H1 (cell line): ENCODE measurements at regions not wholly inside any gene's neighbourhood (a gene's known extent, or its start where the extent isn't known, plus 50 kb on each side); places are given as distances from the start of the nearest gene placed in this dataset.

Experiments used
- CTCF ChIA-PET: fragments of 300-600 bp; sonication (Branson Sonifier 250); formaldehyde crosslinking; loops from one replicate; lab custom pipeline; 2021; ENCODE audit not compliant: partially characterized antibody; lab: Charles Lee
- POLR2A ChIA-PET: fragments of 300-600 bp; sonication (Branson Sonifier 250); formaldehyde crosslinking; loops from one replicate; lab custom pipeline; 2021; ENCODE audit warnings: inconsistent platforms; ENCODE audit not compliant: partially characterized antibody; lab: Charles Lee
- DNase-seq, 2 experiments: peaks; one replicate each; pipeline versions ENCODE4 v3.0.0 to v3.0.0-alpha.2; 2010 to 2022; ENCODE audit warnings: low spot score in 2 of 2, low read depth in 1 of 2, mixed read lengths in 1 of 2
- FAIRE-seq: peaks from 2 replicates; lab custom pipeline; 2011; peaks lifted over from hg19 to GRCh38; lab: Jason Lieb, UNC
- H2AFZ ChIP-seq: 2 replicates; pipeline ENCODE4 v1.8.1; 2012; ENCODE audit warnings: low read length, inconsistent platforms
- H2AK5ac ChIP-seq: 2 replicates; pipeline ENCODE4 v1.6.1; 2013; ENCODE audit warnings: low read depth, low read length
- H2BK120ac ChIP-seq: replicated peaks from 2 replicates; pipeline ENCODE3; 2013; ENCODE audit warnings: low read depth, low read length, inconsistent platforms
- H2BK12ac ChIP-seq: 2 replicates; pipeline ENCODE4 v1.6.1; 2013; ENCODE audit warnings: low read depth, low read length
- H2BK15ac ChIP-seq: 2 replicates; pipeline ENCODE4 v1.6.1; 2013; ENCODE audit warnings: low read length
- H2BK20ac ChIP-seq: 2 replicates; pipeline ENCODE4 v1.6.1; 2013; ENCODE audit warnings: low read length
- H2BK5ac ChIP-seq: 2 replicates; pipeline ENCODE4 v1.6.1; 2013; ENCODE audit warnings: low read depth, low read length
- H3K14ac ChIP-seq: 2 replicates; pipeline ENCODE4 v1.6.1; 2013; ENCODE audit warnings: inconsistent platforms; ENCODE audit not compliant: insufficient read length
- H3K18ac ChIP-seq: 2 replicates; pipeline ENCODE4 v1.6.1; 2013; ENCODE audit warnings: low read length; ENCODE audit errors: extremely low read depth
- H3K23ac ChIP-seq: 2 replicates; pipeline ENCODE4 v1.6.1; 2013; ENCODE audit warnings: inconsistent platforms; ENCODE audit not compliant: insufficient read length
- H3K23me2 ChIP-seq: 2 replicates; pipeline ENCODE4 v1.6.1; 2013; ENCODE audit warnings: low read depth, low read length
- H3K27ac ChIP-seq: 2 replicates; pipeline ENCODE4 v1.6.1; 2011; ENCODE audit warnings: low read depth, low read length, inconsistent platforms
- H3K27me3 ChIP-seq, 4 experiments: replicated peaks in 1 of 4; 1 replicate in 1 of 4; 2 replicates in 3 of 4; pipeline versions ENCODE4 v1.6.1 to v1.8.1; 2011 to 2013; ENCODE audit warnings: low read length in 3 of 4, mild to moderate bottlenecking in 3 of 4, inconsistent platforms in 2 of 4, mixed read lengths in 2 of 4, moderate library complexity in 1 of 4; ENCODE audit not compliant: control insufficient read depth in 3 of 4, insufficient read depth in 3 of 4; ENCODE audit errors: extremely low read depth in 1 of 4
- H3K36me3 ChIP-seq, 4 experiments: 2 replicates each; pipeline versions ENCODE4 v1.6.1 to v1.8.1; 2011 to 2013; ENCODE audit warnings: mild to moderate bottlenecking in 4 of 4, low read length in 3 of 4, moderate library complexity in 2 of 4, control low read depth in 1 of 4, inconsistent platforms in 1 of 4; ENCODE audit not compliant: insufficient read depth in 4 of 4, control insufficient read depth in 2 of 4
- H3K4ac ChIP-seq: replicated peaks from 2 replicates; pipeline ENCODE3; 2013; ENCODE audit warnings: low read length, low read depth, mixed read lengths, inconsistent platforms; ENCODE audit not compliant: insufficient read length
- H3K4me1 ChIP-seq, 4 experiments: replicated peaks in 1 of 4; 1 replicate in 1 of 4; 2 replicates in 3 of 4; pipeline versions ENCODE4 v1.6.1 to v1.8.1; 2011 to 2013; ENCODE audit warnings: low read length in 3 of 4, inconsistent platforms in 2 of 4, mixed read lengths in 1 of 4; ENCODE audit not compliant: insufficient read depth in 4 of 4, control insufficient read depth in 3 of 4
- H3K4me2 ChIP-seq, 2 experiments: 2 replicates each; pipeline versions ENCODE4 v1.6.1 to v1.8.1; 2011 to 2013; ENCODE audit warnings: low read depth in 2 of 2, low read length in 2 of 2, control low read depth in 1 of 2, inconsistent platforms in 1 of 2, mild to moderate bottlenecking in 1 of 2; ENCODE audit not compliant: insufficient read depth in 1 of 2
- H3K4me3 ChIP-seq, 4 experiments: fragments of 200-600, 300-600 bp in 1 of 4; sonication (generic), shearing (Covaris generic), sonication (Bioruptor Twin) in 1 of 4; 2 replicates each; pipeline versions ENCODE4 v1.5.1 to v1.8.1; 2011 to 2016; ENCODE audit warnings: low read length in 4 of 4, low read depth in 3 of 4, control low read depth in 2 of 4, inconsistent platforms in 2 of 4, mild to moderate bottlenecking in 2 of 4, mixed read lengths in 1 of 4, moderate library complexity in 1 of 4; ENCODE audit not compliant: insufficient read depth in 2 of 4; ENCODE audit errors: extremely low read depth in 1 of 4
- H3K56ac ChIP-seq: replicated peaks from 2 replicates; pipeline ENCODE3; 2013; ENCODE audit warnings: low read depth, mild to moderate bottlenecking, mixed read lengths, low read length, inconsistent platforms; ENCODE audit not compliant: insufficient read length
- H3K79me1 ChIP-seq: 2 replicates; pipeline ENCODE4 v1.6.1; 2013; ENCODE audit warnings: low read depth, low read length, control low read depth
- H3K79me2 ChIP-seq, 2 experiments: 2 replicates each; pipeline versions ENCODE4 v1.6.1 to v1.8.1; 2012 to 2013; ENCODE audit warnings: low read length in 2 of 2, mild to moderate bottlenecking in 2 of 2, inconsistent platforms in 1 of 2; ENCODE audit not compliant: insufficient read depth in 2 of 2, control insufficient read depth in 1 of 2
- H3K9ac ChIP-seq, 4 experiments: replicated peaks in 1 of 4; 1 replicate in 1 of 4; 2 replicates in 3 of 4; pipeline versions ENCODE4 v1.6.1 to v1.8.1; 2011 to 2013; ENCODE audit warnings: low read depth in 3 of 4, low read length in 3 of 4, control low read depth in 2 of 4, mild to moderate bottlenecking in 2 of 4, moderate library complexity in 2 of 4, inconsistent platforms in 1 of 4; ENCODE audit errors: extremely low read depth in 1 of 4
- H3K9me3 ChIP-seq, 2 experiments: 2 replicates each; pipeline versions ENCODE4 v1.6.1 to v1.8.1; 2012 to 2013; ENCODE audit warnings: mild to moderate bottlenecking in 2 of 2, moderate library complexity in 2 of 2, control low read depth in 1 of 2, inconsistent platforms in 1 of 2, low read depth in 1 of 2, low read length in 1 of 2, mixed read lengths in 1 of 2; ENCODE audit not compliant: insufficient read depth in 2 of 2
- H4K20me1 ChIP-seq, 2 experiments: replicated peaks in 1 of 2; 2 replicates each; pipeline versions ENCODE3 to v1.8.1; 2011 to 2013; ENCODE audit warnings: inconsistent platforms in 2 of 2, low read length in 2 of 2, mild to moderate bottlenecking in 1 of 2; ENCODE audit not compliant: insufficient read depth in 2 of 2, control insufficient read depth in 1 of 2
- H4K5ac ChIP-seq: 2 replicates; pipeline ENCODE4 v1.6.1; 2013; ENCODE audit warnings: low read length, low read depth, mixed read lengths, inconsistent platforms; ENCODE audit not compliant: insufficient read length
- H4K8ac ChIP-seq: 2 replicates; pipeline ENCODE4 v1.8.0; 2013; ENCODE audit warnings: mild to moderate bottlenecking, moderate library complexity, low read length, inconsistent platforms; ENCODE audit not compliant: insufficient read depth; ENCODE audit errors: extremely low read depth
- H4K91ac ChIP-seq: replicated peaks from 2 replicates; pipeline ENCODE3; 2013; ENCODE audit warnings: low read length, mixed read lengths, inconsistent platforms; ENCODE audit not compliant: insufficient read length
- ATF2 ChIP-seq: IDR thresholded peaks from 2 replicates; pipeline ENCODE4 v1.6.1; 2012; ENCODE audit warnings: low read length, inconsistent platforms
- GABPA ChIP-seq: IDR thresholded peaks from 2 replicates; pipeline ENCODE4 v1.6.1; 2011; ENCODE audit warnings: mild to moderate bottlenecking, low read length, moderate library complexity, borderline replicate concordance; ENCODE audit not compliant: insufficient read depth
- JUN ChIP-seq: IDR thresholded peaks from 2 replicates; pipeline ENCODE4 v1.6.1; 2011; ENCODE audit warnings: low read depth, mild to moderate bottlenecking, improper control_type of control experiment, low read length
- KDM1A ChIP-seq: fragments of 200-600, 300-600 bp; sonication (generic); IDR thresholded peaks from 2 replicates; pipeline ENCODE4 v1.7.1; 2016; ENCODE audit warnings: mild to moderate bottlenecking, low read length, borderline replicate concordance
- KDM5A ChIP-seq: fragments of 200-600 bp; IDR thresholded peaks from 2 replicates; pipeline ENCODE4 v1.7.1; 2012; ENCODE audit warnings: mild to moderate bottlenecking, low read length, inconsistent platforms, mixed read lengths
- NANOG ChIP-seq: IDR thresholded peaks from 2 replicates; pipeline ENCODE4 v1.6.1; 2011; ENCODE audit warnings: low read length, low read depth, mild to moderate bottlenecking, inconsistent platforms; ENCODE audit not compliant: insufficient read depth, poor library complexity, severe bottlenecking
- NRF1 ChIP-seq: IDR thresholded peaks from 2 replicates; pipeline ENCODE4 v1.6.1; 2011; ENCODE audit warnings: mild to moderate bottlenecking, low read depth, low read length, improper control_type of control experiment
- POLR2A ChIP-seq, 2 experiments: IDR thresholded peaks; 1 replicate in 1 of 2; 2 replicates in 1 of 2; pipeline ENCODE4 v1.6.1; 2011; ENCODE audit warnings: low read depth in 2 of 2, low read length in 2 of 2, mild to moderate bottlenecking in 2 of 2; ENCODE audit errors: control extremely low read depth in 1 of 2
- POLR2AphosphoS5 ChIP-seq: IDR thresholded peaks from 2 replicates; pipeline ENCODE4 v1.6.1; 2011; ENCODE audit warnings: low read depth, low read length
- RAD21 ChIP-seq, 2 experiments: IDR thresholded peaks in 1 of 2; conservative IDR thresholded peaks in 1 of 2; 2 replicates each; pipeline ENCODE4 v1.6.1; 2011; ENCODE audit warnings: low read depth in 2 of 2, low read length in 2 of 2, improper control_type of control experiment in 1 of 2, inconsistent platforms in 1 of 2, mild to moderate bottlenecking in 1 of 2, moderate library complexity in 1 of 2
- RNF2 ChIP-seq: fragments of 200-900, 300-1000 bp; sonication (generic); IDR thresholded peaks from 2 replicates; pipeline ENCODE4 v1.7.1; 2016; ENCODE audit warnings: borderline replicate concordance, low read depth, mild to moderate bottlenecking, antibody characterized with exemption, low read length; ENCODE audit not compliant: poor library complexity, severe bottlenecking; ENCODE audit errors: missing control alignments
- SIRT6 ChIP-seq: IDR thresholded peaks from one replicate; pipeline ENCODE4 v1.7.1; 2012; ENCODE audit warnings: low read length, inconsistent platforms
- SRF ChIP-seq: IDR thresholded peaks from 2 replicates; pipeline ENCODE4 v1.6.1; 2011; ENCODE audit warnings: mild to moderate bottlenecking, low read depth, low read length, moderate library complexity
- WGBS, 2 experiments: shearing (Covaris generic) in 1 of 2; methylation state at CpG; one replicate each; pipeline versions ENCODE4 v1.1.6 to v1.1.7; 2013 to 2015; ENCODE audit warnings: low lambda C conversion rate in 2 of 2, mixed read lengths in 2 of 2, inconsistent platforms in 1 of 2, low coverage in 1 of 2, missing lambda C conversion rate in 1 of 2; ENCODE audit not compliant: insufficient replicate concordance in 2 of 2, insufficient coverage in 1 of 2, insufficient read length in 1 of 2; ENCODE audit errors: extremely low coverage in 1 of 2, missing lambda C conversion rate in 1 of 2; 5-methylcytosine and 5-hydroxymethylcytosine counted together

GRCh38 chr6:167394820-167395219, 69.9 kb downstream of the TTLL2 start:
- POLR2A ChIA-PET = no interaction called here
- Histone ChIP-seq H3K27me3 (no peaks in the 10 kb centered on the region), H3K36me3 (no peaks in the 10 kb centered on the region), H4K8ac (no peak overlapping the region), H2BK5ac (no peak overlapping the region), H2BK12ac (no peak overlapping the region), H3K79me2 (no peaks in the 10 kb centered on the region), H2AFZ (peak overlapping the region; percentile 14; the same call in 1 of the 2 replicates), H3K27ac (no peak overlapping the region), H3K18ac (no peak overlapping the region), H3K79me1 (no peaks in the 10 kb centered on the region), H4K91ac (no peak overlapping the region), H2BK15ac (no peak overlapping the region), H4K20me1 (no peaks in the 10 kb centered on the region), H3K23me2 (no peaks in the 10 kb centered on the region), H3K4me1 (no peaks in the 10 kb centered on the region; a peak in 1 of 7 replicates), H4K5ac (no peak overlapping the region), H2AK5ac (0 out of 2 replicates have a peak overlapping the region, but pooled peaks have one; percentile 24), H2BK120ac (no peak overlapping the region), H2BK20ac (no peak overlapping the region), H3K23ac (no peak overlapping the region), H3K56ac (no peak overlapping the region), H3K4ac (no peak overlapping the region), H3K9me3 (no peaks in the 10 kb centered on the region), H3K4me3 (no peak overlapping the region), H3K4me2 (no peak overlapping the region), H3K14ac (no peak overlapping the region), H3K9ac (no peak overlapping the region)
- FAIRE-seq = no peak
- WGBS, 2 experiments = 85 to 100% methylated on average over 4 to 19 of the region's 19 CpGs
- CTCF ChIA-PET = interaction anchor here (0.6 kb wide), 1 partner anchor 409 kb away, joined by 3 read pairs; no protein-coding TSS in a partner anchor
- no peak for DNase-seq
- TF ChIP-seq ATF2 (no peak), JUN (no peak), SRF (no peak), POLR2AphosphoS5 (no peak), KDM1A (no peak), RAD21 (IDR thresholded peaks at IDR 0.05 in 1 of 2, conservative IDR thresholded peaks at IDR 0.05 in 1 of 2; ENCODE audit: low read depth in 2 of 2, low read length in 2 of 2) (no peak), KDM5A (no peak), NANOG (no peak), SIRT6 (no peak), NRF1 (no peak), POLR2A (IDR thresholded peaks at IDR 0.05; ENCODE audit: control extremely low read depth in 1 of 2, low read depth in 2 of 2, low read length in 2 of 2) (no peak), GABPA (no peak), RNF2 (no peak)
